ENCODE measurements at regions not wholly inside any gene's neighbourhood (a gene's known extent, or its start where the extent isn't known, plus 50 kb on each side); places are given as distances from the start of the nearest gene placed in this dataset.

- no peak for DNase-seq (ENCODE audit: low spot score)
Observed at GRCh38 chr15:99508852-99509251, 56.9 kb upstream of the MEF2A start.

GRCh38 chr15:99509686-99510461 lies 55.9 kb upstream of the MEF2A start:
- DNase-seq (ENCODE audit: low spot score) = no peak

- DNase-seq (ENCODE audit: low spot score) = no peak
Observed at GRCh38 chr15:99511531-99511865, 54.3 kb upstream of the MEF2A start.

- DNase-seq (ENCODE audit: low spot score) = no peak
Observed at GRCh38 chr15:99511866-99512661, 53.7 kb upstream of the MEF2A start.

- no peak for DNase-seq (ENCODE audit: low spot score)
Observed at GRCh38 chr15:99514306-99514705, 51.5 kb upstream of the MEF2A start.

Measured in CD4-positive, alpha-beta T cell treated with Interleukin-15 for 4 hours (primary cell).